DND-41 (cell line): ENCODE measurements at regions not wholly inside any gene's neighbourhood (a gene's known extent, or its start where the extent isn't known, plus 50 kb on each side); places are given as distances from the start of the nearest gene placed in this dataset.

Source experiments
- EZH2 ChIP-seq: IDR thresholded peaks from 3 replicates; pipeline ENCODE4 v1.6.1; 2012; ENCODE audit warnings: borderline replicate concordance, low read depth, mild to moderate bottlenecking, moderate library complexity, low read length, inconsistent platforms; ENCODE audit not compliant: severe bottlenecking
- TF ChIP-seq, protein P1 (sequence below): IDR thresholded peaks from 2 replicates; pipeline ENCODE4 v1.5.1; 2012; ENCODE audit warnings: borderline replicate concordance, low read length, moderate library complexity, mild to moderate bottlenecking; ENCODE audit not compliant: poor library complexity, severe bottlenecking; ENCODE audit errors: extremely low read depth

DNA sequence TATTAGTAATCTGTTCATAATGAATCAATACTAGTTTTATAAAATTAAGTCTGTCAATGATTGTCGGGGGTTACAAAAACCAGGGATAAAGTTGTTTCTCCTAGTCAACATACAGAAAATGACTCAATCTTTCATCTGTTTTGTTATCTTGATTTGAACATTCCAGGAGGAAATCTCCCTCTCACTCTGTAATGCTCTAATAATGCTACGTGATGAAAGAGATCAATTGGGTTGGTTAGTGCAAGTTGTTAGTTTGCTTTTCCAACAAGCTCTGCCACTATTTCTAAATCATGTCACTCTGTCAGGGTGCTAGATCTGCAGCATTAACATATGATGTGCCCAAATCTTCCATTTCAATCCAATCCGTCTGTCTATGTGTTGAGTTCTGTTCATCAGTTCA, 379.5 kb upstream of the GJE1 start:
- TF ChIP-seq, protein P1, sequence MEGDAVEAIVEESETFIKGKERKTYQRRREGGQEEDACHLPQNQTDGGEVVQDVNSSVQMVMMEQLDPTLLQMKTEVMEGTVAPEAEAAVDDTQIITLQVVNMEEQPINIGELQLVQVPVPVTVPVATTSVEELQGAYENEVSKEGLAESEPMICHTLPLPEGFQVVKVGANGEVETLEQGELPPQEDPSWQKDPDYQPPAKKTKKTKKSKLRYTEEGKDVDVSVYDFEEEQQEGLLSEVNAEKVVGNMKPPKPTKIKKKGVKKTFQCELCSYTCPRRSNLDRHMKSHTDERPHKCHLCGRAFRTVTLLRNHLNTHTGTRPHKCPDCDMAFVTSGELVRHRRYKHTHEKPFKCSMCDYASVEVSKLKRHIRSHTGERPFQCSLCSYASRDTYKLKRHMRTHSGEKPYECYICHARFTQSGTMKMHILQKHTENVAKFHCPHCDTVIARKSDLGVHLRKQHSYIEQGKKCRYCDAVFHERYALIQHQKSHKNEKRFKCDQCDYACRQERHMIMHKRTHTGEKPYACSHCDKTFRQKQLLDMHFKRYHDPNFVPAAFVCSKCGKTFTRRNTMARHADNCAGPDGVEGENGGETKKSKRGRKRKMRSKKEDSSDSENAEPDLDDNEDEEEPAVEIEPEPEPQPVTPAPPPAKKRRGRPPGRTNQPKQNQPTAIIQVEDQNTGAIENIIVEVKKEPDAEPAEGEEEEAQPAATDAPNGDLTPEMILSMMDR, result no peak
- no peak for TF ChIP-seq EZH2
